HG03139 (cell line): ENCODE measurements at regions not wholly inside any gene's neighbourhood (a gene's known extent, or its start where the extent isn't known, plus 50 kb on each side); places are given as distances from the start of the nearest gene placed in this dataset.

Experiments
- ATAC-seq: cut with Tn5 transposase; IDR thresholded peaks from one replicate; pipeline ENCODE4 v1.9.1; 2021; ENCODE audit not compliant: unreplicated experiment

GRCh38 chr18:42689310-42689709 is 426.2 kb downstream of the RIT2 start:
- no peak for ATAC-seq
